Transverse colon (tissue), 4 donors: ENCODE measurements at regions not wholly inside any gene's neighbourhood (a gene's known extent, or its start where the extent isn't known, plus 50 kb on each side); places are given as distances from the start of the nearest gene placed in this dataset.

ENCODE experiments used
- CTCF ChIP-seq, 5 experiments: fragments of 200-600 bp in 3 of 5; fragments of 450-650 bp in 2 of 5; sonication (generic) in 3 of 5; IDR thresholded peaks; 1 replicate in 2 of 5; 2 replicates in 3 of 5; pipeline ENCODE4 v1.5.1; 2016 to 2017; ENCODE audit warnings: antibody characterized with exemption in 5 of 5, inconsistent platforms in 3 of 5, mild to moderate bottlenecking in 2 of 5, moderate library complexity in 1 of 5
- POLR2A ChIP-seq: fragments of 450-650 bp; IDR thresholded peaks from one replicate; pipeline ENCODE4 v1.6.1; 2016; ENCODE audit warnings: antibody characterized with exemption, mild to moderate bottlenecking, moderate library complexity
- POLR2AphosphoS5 ChIP-seq, 3 donors: sonication (generic); formaldehyde crosslinking; IDR thresholded peaks; one replicate each; pipeline ENCODE4 v1.6.1; 2016; ENCODE audit warnings: antibody characterized with exemption in 3 of 3

- TF ChIP-seq POLR2A (no peak), CTCF (IDR thresholded peaks at IDR 0.05) (no peak), POLR2AphosphoS5 (IDR thresholded peaks at IDR 0.05) (no peak)
Measured at GRCh38 chr2:123144082-123144481, 881.0 kb upstream of the CNTNAP5 start.
